ENCODE measurements at regions not wholly inside any gene's neighbourhood (a gene's known extent, or its start where the extent isn't known, plus 50 kb on each side); places are given as distances from the start of the nearest gene placed in this dataset.

DNA sequence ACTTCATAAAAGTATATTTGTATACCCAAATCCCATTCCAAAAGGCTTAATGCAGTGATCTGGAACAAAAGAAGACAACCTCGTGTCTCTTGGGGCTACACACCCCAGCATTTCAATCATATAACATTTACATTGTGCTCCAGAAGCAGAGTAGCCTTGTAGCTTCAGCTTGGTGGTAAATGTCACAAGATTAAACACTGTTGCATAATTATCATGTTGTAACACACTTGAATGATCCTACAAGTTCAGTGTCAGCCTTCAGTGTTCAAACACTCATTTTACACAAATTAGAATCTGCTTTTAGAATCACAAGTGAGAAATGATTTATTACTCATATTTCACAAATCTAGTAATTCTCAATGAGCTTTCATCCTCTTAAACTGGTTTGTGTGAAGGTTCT lies 122.6 kb downstream of the CNTN3 start:
- no peak overlapping the region for H3K4me3 ChIP-seq (ENCODE audit: low read depth, low read length, poor library complexity, severe bottlenecking)
- H3K36me3 ChIP-seq (ENCODE audit: insufficient read depth, low read length, poor library complexity, severe bottlenecking), result no peaks in the 10 kb centered on the region
- intact Hi-C loops (cut with micrococcal nuclease; ENCODE audit: unreplicated experiment), result no loop called here
- ChIA-PET CTCF (no interaction called here), POLR2A (ENCODE audit: low non-redundant PET) (no interaction called here)
- no peak overlapping the region for H3K27ac ChIP-seq (ENCODE audit: low read depth, low read length, poor library complexity, severe bottlenecking)
- H3K27me3 ChIP-seq (replicated peaks; ENCODE audit: insufficient read depth, low read depth, low read length, poor library complexity), result no peaks in the 10 kb centered on the region
- no peaks in the 10 kb centered on the region for H3K9me3 ChIP-seq (ENCODE audit: low read depth, low read length, poor library complexity, severe bottlenecking)
- no peaks in the 10 kb centered on the region for H3K4me1 ChIP-seq (ENCODE audit: insufficient read depth, low read length, poor library complexity, severe bottlenecking)
- DNase-seq (ENCODE audit: low spot score), result no peak
- no TSS peak for BruUV-seq (replicated peaks)
- no peak for TF ChIP-seq CTCF (conservative IDR thresholded peaks at IDR 0.05; ENCODE audit: low read depth, low read length)
- no peak for TF ChIP-seq EZH2 (IDR thresholded peaks at IDR 0.05; ENCODE audit: borderline replicate concordance, low read depth, low read length, poor library complexity, severe bottlenecking)

DNA sequence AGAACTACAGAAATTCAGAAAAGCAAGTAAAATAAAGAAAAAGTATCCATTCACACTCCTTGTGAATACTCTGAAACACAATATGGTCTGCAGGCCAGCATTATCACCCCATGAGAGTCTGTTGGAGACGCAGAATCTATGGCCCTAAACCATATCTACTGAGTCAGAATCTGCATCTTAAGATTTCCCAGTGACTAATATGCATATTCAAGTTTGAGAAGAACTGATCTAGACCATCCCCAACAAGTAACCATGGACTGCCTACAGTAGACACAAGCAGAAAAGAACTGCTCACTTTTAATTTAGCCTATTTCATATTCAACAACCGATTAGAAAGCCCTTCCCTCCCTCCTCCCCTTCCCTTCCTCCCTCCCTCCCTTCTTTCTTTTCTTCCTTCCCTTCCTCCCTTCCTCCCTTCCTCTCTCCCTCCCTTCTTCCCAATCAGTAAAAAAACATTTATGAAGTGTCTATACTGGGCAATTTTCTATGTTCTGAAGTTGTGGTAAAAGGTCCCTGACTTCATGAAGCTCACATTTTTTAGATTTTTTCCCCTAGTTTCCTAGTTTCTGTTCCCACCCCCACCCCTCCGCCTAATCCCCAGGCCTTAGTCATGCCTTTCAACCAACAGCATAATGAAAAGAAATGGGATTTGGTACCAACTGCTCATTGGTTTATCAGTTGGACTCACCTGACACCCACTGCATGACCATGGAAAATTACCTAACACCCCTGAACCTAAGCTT lies 125.2 kb downstream of the CNTN3 start:
- no peak for DNase-seq (ENCODE audit: low spot score)
- Histone ChIP-seq H3K27me3 (replicated peaks; ENCODE audit: insufficient read depth, low read depth, low read length, poor library complexity) (no peaks in the 10 kb centered on the region), H3K36me3 (ENCODE audit: insufficient read depth, low read length, poor library complexity, severe bottlenecking) (no peaks in the 10 kb centered on the region), H3K4me3 (ENCODE audit: low read depth, low read length, poor library complexity, severe bottlenecking) (no peak overlapping the region), H3K4me1 (ENCODE audit: insufficient read depth, low read length, poor library complexity, severe bottlenecking) (no peaks in the 10 kb centered on the region), H3K27ac (ENCODE audit: low read depth, low read length, poor library complexity, severe bottlenecking) (no peak overlapping the region), H3K9me3 (ENCODE audit: low read depth, low read length, poor library complexity, severe bottlenecking) (no peaks in the 10 kb centered on the region)
- CTCF ChIA-PET, result no interaction called here
- POLR2A ChIA-PET (ENCODE audit: low non-redundant PET), result no interaction called here
- no TSS peak for BruUV-seq (replicated peaks)
- TF ChIP-seq CTCF (conservative IDR thresholded peaks at IDR 0.05; ENCODE audit: low read depth, low read length) (no peak), EZH2 (IDR thresholded peaks at IDR 0.05; ENCODE audit: borderline replicate concordance, low read depth, low read length, poor library complexity, severe bottlenecking) (no peak)
- intact Hi-C loops (cut with micrococcal nuclease; ENCODE audit: unreplicated experiment), result no loop called here

DNA sequence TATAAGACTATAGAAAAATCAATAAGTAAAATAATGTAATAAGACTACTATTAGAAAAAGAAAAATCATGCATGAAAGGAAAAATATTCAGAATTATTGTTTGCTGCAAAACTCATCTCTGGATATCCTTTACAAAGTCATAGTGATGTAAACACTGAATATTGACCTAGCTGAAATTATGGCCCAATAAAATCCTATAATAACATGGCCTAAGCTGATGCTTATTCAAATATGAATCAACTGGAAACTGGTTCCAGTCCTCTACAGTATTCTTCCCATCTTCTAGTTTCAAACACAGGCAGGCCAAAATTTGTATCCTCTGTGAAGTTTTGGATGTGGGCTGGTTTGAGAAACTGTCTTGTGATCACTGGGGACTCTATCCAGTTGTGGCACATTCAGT lies 134.5 kb downstream of the CNTN3 start:
- TF ChIP-seq CTCF (conservative IDR thresholded peaks at IDR 0.05; ENCODE audit: low read depth, low read length), result no peak
- no peak for TF ChIP-seq EZH2 (IDR thresholded peaks at IDR 0.05; ENCODE audit: borderline replicate concordance, low read depth, low read length, poor library complexity, severe bottlenecking)
- H3K36me3 ChIP-seq (ENCODE audit: insufficient read depth, low read length, poor library complexity, severe bottlenecking), result no peaks in the 10 kb centered on the region
- H3K4me3 ChIP-seq (ENCODE audit: low read depth, low read length, poor library complexity, severe bottlenecking), result no peak overlapping the region
- intact Hi-C loops (cut with micrococcal nuclease; ENCODE audit: unreplicated experiment), result no loop called here
- ChIA-PET CTCF (no interaction called here), POLR2A (ENCODE audit: low non-redundant PET) (no interaction called here)
- H3K27me3 ChIP-seq (replicated peaks; ENCODE audit: insufficient read depth, low read depth, low read length, poor library complexity), result no peaks in the 10 kb centered on the region
- H3K9me3 ChIP-seq (ENCODE audit: low read depth, low read length, poor library complexity, severe bottlenecking), result no peaks in the 10 kb centered on the region
- no peak overlapping the region for H3K27ac ChIP-seq (ENCODE audit: low read depth, low read length, poor library complexity, severe bottlenecking)
- no TSS peak for BruUV-seq (replicated peaks)
- no peaks in the 10 kb centered on the region for H3K4me1 ChIP-seq (ENCODE audit: insufficient read depth, low read length, poor library complexity, severe bottlenecking)
- no peak for DNase-seq (ENCODE audit: low spot score)
